ENCODE measurements at regions not wholly inside any gene's neighbourhood (a gene's known extent, or its start where the extent isn't known, plus 50 kb on each side); places are given as distances from the start of the nearest gene placed in this dataset.

DNA sequence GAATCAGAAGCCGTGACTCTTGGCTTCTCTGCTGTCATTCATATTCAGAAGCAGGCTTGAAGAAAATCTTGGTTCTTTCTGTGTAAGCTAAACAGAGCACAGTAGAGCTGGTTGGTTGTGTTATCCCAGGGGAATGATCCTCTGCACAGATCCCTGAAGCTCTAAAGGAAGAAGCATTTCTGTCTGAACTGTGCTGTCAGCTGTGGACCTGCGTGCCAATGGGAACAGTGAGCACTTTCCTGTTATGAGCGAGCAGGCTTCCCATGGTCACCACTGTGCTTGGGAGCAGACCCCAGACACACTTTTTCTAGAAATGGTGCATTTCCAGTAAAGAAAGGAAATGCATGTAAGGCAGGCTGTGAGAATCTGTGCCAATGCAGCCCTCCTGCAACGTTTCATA lies 490.2 kb downstream of the EPM2A start:
- H4K20me1 ChIP-seq (ENCODE audit: control insufficient read depth, insufficient read depth, low read depth, low read length) = no peaks in the 10 kb centered on the region
- H3K79me2 ChIP-seq (ENCODE audit: control insufficient read depth, low read length) = no peaks in the 10 kb centered on the region
- H3K36me3 ChIP-seq (ENCODE audit: control insufficient read depth, low read length) = no peaks in the 10 kb centered on the region

DNA sequence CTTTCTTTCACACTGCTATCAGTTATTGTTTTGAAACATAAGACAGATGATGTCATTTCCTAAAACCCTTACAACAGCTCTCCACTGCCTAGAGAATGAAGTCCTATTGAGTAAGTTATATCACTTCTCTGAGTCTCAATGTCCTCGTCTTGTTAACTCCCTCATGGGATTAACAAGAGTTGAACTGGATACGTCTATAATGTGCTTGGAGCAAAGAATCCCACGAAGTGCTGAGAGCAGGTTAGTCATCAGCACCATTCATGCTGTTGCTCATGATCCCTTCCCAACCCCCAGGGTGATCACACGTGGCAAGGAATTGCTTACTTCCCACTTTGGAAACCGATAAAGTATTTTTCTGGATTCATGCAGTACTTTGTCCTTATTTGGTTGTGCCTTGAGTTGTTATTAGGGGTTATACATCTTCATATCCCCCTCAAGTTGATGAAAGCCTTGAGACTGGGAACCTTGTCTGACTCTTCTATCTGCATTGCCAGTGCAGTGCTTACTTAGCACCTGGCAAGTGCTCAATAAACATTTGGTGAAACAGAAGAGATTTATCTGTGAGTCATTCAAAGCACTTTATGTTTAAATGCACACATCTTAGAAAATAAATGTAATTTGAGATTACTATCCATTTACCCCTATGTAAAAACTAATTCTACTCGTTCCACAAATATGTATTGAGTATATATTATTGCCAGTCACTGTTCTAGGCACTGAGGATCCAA lies 487.5 kb downstream of the EPM2A start:
- no peaks in the 10 kb centered on the region for H3K79me2 ChIP-seq (ENCODE audit: control insufficient read depth, low read length)
- no peak overlapping the region for H3K27ac ChIP-seq (ENCODE audit: low read depth, low read length)
- no peaks in the 10 kb centered on the region for H3F3A ChIP-seq (ENCODE audit: control insufficient read depth, insufficient read depth)
- H3K4me3 ChIP-seq (ENCODE audit: low read length) = no peak overlapping the region
- H3K36me3 ChIP-seq (ENCODE audit: control insufficient read depth, low read length) = no peaks in the 10 kb centered on the region
- H3K9me2 ChIP-seq (replicated peaks; ENCODE audit: control insufficient read depth, low read length) = no peaks in the 10 kb centered on the region
- H3K27me3 ChIP-seq (ENCODE audit: control insufficient read depth, low read length) = no peaks in the 10 kb centered on the region
- TF ChIP-seq, protein P1, sequence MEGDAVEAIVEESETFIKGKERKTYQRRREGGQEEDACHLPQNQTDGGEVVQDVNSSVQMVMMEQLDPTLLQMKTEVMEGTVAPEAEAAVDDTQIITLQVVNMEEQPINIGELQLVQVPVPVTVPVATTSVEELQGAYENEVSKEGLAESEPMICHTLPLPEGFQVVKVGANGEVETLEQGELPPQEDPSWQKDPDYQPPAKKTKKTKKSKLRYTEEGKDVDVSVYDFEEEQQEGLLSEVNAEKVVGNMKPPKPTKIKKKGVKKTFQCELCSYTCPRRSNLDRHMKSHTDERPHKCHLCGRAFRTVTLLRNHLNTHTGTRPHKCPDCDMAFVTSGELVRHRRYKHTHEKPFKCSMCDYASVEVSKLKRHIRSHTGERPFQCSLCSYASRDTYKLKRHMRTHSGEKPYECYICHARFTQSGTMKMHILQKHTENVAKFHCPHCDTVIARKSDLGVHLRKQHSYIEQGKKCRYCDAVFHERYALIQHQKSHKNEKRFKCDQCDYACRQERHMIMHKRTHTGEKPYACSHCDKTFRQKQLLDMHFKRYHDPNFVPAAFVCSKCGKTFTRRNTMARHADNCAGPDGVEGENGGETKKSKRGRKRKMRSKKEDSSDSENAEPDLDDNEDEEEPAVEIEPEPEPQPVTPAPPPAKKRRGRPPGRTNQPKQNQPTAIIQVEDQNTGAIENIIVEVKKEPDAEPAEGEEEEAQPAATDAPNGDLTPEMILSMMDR (IDR thresholded peaks at IDR 0.05; ENCODE audit: low read depth, low read length, poor library complexity, severe bottlenecking) = no peak
- no peak for TF ChIP-seq EZH2phosphoT487 (IDR thresholded peaks at IDR 0.05; ENCODE audit: borderline replicate concordance, low read length)
- H4K20me1 ChIP-seq (ENCODE audit: control insufficient read depth, insufficient read depth, low read depth, low read length) = no peaks in the 10 kb centered on the region
- H3K4me2 ChIP-seq (ENCODE audit: low read length) = no peak overlapping the region
- H3K4me1 ChIP-seq (ENCODE audit: control insufficient read depth, low read length) = no peaks in the 10 kb centered on the region
- H3K9me3 ChIP-seq (ENCODE audit: control insufficient read depth, insufficient read depth, low read length) = no peaks in the 10 kb centered on the region

More for the DNA sequence above, 490.2 kb downstream of the EPM2A start:
- no peaks in the 10 kb centered on the region for H3K4me1 ChIP-seq (ENCODE audit: control insufficient read depth, low read length)
- no peaks in the 10 kb centered on the region for H3K27me3 ChIP-seq (ENCODE audit: control insufficient read depth, low read length)
- TF ChIP-seq, protein P1 (IDR thresholded peaks at IDR 0.05; ENCODE audit: low read depth, low read length, poor library complexity, severe bottlenecking) = no peak
- TF ChIP-seq EZH2phosphoT487 (IDR thresholded peaks at IDR 0.05; ENCODE audit: borderline replicate concordance, low read length) = no peak
- no peak overlapping the region for H3K4me2 ChIP-seq (ENCODE audit: low read length)
- no peak overlapping the region for H3K4me3 ChIP-seq (ENCODE audit: low read length)
- H3K27ac ChIP-seq (ENCODE audit: low read depth, low read length) = no peak overlapping the region
- no peaks in the 10 kb centered on the region for H3K9me3 ChIP-seq (ENCODE audit: control insufficient read depth, insufficient read depth, low read length)
- H3K9me2 ChIP-seq (replicated peaks; ENCODE audit: control insufficient read depth, low read length) = no peaks in the 10 kb centered on the region
- H3F3A ChIP-seq (ENCODE audit: control insufficient read depth, insufficient read depth) = no peaks in the 10 kb centered on the region

DNA sequence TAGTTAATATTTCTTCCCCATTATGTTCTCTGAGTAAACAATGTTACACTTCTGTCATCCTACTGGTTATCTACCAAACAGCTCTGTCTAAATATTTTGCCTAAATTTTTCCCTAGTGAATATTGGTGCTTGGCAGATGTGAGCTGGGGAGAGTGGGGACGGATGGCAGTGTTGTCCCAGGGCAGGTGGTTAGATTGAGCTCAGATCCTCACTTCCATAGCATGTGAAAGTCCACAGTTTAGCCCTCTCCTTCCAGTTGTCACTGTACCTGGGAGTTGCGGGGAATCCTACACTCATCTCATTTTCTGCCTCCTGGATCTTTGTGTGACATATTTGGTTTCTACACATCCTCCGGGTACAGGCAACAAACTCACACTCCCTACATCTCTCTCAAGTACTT lies 484.9 kb downstream of the EPM2A start:
- no peaks in the 10 kb centered on the region for H3K79me2 ChIP-seq (ENCODE audit: control insufficient read depth, low read length)

More for the DNA sequence above, 484.9 kb downstream of the EPM2A start:
- no peak overlapping the region for H3K4me3 ChIP-seq (ENCODE audit: low read length)
- H3K36me3 ChIP-seq (ENCODE audit: control insufficient read depth, low read length) = no peaks in the 10 kb centered on the region
- TF ChIP-seq EZH2phosphoT487 (IDR thresholded peaks at IDR 0.05; ENCODE audit: borderline replicate concordance, low read length) = no peak
- TF ChIP-seq, protein P1 (IDR thresholded peaks at IDR 0.05; ENCODE audit: low read depth, low read length, poor library complexity, severe bottlenecking) = no peak
- no peaks in the 10 kb centered on the region for H3F3A ChIP-seq (ENCODE audit: control insufficient read depth, insufficient read depth)
- no peak overlapping the region for H3K4me2 ChIP-seq (ENCODE audit: low read length)
- no peak overlapping the region for H3K27ac ChIP-seq (ENCODE audit: low read depth, low read length)
- no peaks in the 10 kb centered on the region for H3K9me3 ChIP-seq (ENCODE audit: control insufficient read depth, insufficient read depth, low read length)
- no peaks in the 10 kb centered on the region for H3K4me1 ChIP-seq (ENCODE audit: control insufficient read depth, low read length)
- no peaks in the 10 kb centered on the region for H3K9me2 ChIP-seq (replicated peaks; ENCODE audit: control insufficient read depth, low read length)
- no peaks in the 10 kb centered on the region for H4K20me1 ChIP-seq (ENCODE audit: control insufficient read depth, insufficient read depth, low read depth, low read length)
- H3K27me3 ChIP-seq (ENCODE audit: control insufficient read depth, low read length) = no peaks in the 10 kb centered on the region
